ENCODE measurements at regions not wholly inside any gene's neighbourhood (a gene's known extent, or its start where the extent isn't known, plus 50 kb on each side); places are given as distances from the start of the nearest gene placed in this dataset.

DNA sequence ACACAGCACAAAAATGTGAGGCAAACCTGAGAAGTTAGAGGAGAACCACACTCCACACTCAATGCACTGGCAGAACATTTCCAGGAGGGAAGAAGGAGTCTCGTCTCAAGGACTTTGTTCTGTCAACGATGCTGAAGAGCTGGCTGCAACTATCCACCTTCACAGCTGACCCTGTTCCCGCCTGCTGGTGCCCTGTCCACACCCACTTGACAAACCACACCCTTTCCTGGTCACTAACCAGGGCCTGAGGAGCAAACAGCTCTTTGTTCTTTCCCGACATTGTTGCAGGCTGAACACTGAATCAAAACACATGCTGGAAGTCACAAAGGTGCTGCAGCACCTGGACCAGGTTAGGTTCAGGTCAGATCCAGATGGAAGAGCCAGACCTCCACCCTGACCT is 92.6 kb upstream of the ARRDC4 start:
- Histone ChIP-seq H3K4me3 (no peak overlapping the region), H3K27ac (no peak overlapping the region), H3K36me3 (no peaks in the 10 kb centered on the region), H3K27me3 (no peaks in the 10 kb centered on the region), H3K4me1 (no peaks in the 10 kb centered on the region), H3K9me3 (no peaks in the 10 kb centered on the region)
- DNase-seq = no peak
- TF ChIP-seq, protein P1, sequence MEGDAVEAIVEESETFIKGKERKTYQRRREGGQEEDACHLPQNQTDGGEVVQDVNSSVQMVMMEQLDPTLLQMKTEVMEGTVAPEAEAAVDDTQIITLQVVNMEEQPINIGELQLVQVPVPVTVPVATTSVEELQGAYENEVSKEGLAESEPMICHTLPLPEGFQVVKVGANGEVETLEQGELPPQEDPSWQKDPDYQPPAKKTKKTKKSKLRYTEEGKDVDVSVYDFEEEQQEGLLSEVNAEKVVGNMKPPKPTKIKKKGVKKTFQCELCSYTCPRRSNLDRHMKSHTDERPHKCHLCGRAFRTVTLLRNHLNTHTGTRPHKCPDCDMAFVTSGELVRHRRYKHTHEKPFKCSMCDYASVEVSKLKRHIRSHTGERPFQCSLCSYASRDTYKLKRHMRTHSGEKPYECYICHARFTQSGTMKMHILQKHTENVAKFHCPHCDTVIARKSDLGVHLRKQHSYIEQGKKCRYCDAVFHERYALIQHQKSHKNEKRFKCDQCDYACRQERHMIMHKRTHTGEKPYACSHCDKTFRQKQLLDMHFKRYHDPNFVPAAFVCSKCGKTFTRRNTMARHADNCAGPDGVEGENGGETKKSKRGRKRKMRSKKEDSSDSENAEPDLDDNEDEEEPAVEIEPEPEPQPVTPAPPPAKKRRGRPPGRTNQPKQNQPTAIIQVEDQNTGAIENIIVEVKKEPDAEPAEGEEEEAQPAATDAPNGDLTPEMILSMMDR (IDR thresholded peaks at IDR 0.05) = no peak
- intact Hi-C loops (cut with DNase I; ENCODE audit: low total_unique reads) = no loop called here

DNA sequence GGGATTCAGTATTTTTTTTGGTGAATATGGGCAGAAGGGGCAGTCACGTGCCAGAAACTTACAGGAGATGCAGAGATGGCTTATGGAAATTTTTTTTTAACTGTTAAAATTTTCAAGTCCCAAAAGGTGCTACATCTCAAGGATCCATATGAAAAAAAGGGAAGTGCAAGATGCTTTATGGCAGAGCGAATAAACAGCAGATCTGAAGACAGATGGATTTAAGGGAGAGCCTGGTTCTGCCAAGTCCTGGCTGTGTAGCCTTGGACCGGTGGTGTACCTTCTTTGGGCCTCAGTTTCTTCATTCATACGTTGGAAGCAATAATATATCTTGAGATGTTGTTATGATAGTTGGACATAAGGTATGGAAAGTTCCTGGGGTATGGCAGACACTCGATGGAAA is 91.5 kb upstream of the ARRDC4 start:
- intact Hi-C loops (cut with DNase I; ENCODE audit: low total_unique reads) = no loop called here
- H3K4me1 ChIP-seq = no peaks in the 10 kb centered on the region
- H3K9me3 ChIP-seq = no peaks in the 10 kb centered on the region
- no peak for DNase-seq
- H3K27me3 ChIP-seq = no peaks in the 10 kb centered on the region
- no peak overlapping the region for H3K4me3 ChIP-seq
- TF ChIP-seq, protein P1 (IDR thresholded peaks at IDR 0.05) = no peak
- no peaks in the 10 kb centered on the region for H3K36me3 ChIP-seq
- no peak overlapping the region for H3K27ac ChIP-seq

DNA sequence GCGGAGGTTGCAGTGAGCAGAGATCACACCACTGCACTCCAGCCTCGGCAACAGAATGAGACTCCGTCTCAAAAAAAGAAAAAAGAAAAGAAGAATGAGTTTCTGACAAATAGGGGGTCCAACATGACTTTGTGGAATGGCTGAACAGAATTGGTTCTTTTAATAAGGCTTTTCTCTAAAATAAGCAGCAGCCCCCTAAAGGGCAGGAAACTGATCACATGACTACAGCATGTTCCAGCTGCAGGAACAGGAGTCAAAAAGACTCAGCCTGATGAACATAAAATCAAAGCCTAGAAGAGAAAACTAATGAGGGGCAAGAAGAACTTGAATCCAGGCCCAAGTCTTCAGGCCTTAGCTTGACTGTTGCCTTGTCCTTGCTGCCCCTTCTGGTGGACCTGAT is 89.7 kb upstream of the ARRDC4 start:
- no peaks in the 10 kb centered on the region for H3K27me3 ChIP-seq
- no peak for DNase-seq
- no peak overlapping the region for H3K4me3 ChIP-seq
- H3K27ac ChIP-seq = no peak overlapping the region
- H3K9me3 ChIP-seq = no peaks in the 10 kb centered on the region
- TF ChIP-seq, protein P1 (IDR thresholded peaks at IDR 0.05) = no peak
- no peaks in the 10 kb centered on the region for H3K36me3 ChIP-seq
- H3K4me1 ChIP-seq = no peaks in the 10 kb centered on the region
- intact Hi-C loops (cut with DNase I; ENCODE audit: low total_unique reads) = no loop called here

DNA sequence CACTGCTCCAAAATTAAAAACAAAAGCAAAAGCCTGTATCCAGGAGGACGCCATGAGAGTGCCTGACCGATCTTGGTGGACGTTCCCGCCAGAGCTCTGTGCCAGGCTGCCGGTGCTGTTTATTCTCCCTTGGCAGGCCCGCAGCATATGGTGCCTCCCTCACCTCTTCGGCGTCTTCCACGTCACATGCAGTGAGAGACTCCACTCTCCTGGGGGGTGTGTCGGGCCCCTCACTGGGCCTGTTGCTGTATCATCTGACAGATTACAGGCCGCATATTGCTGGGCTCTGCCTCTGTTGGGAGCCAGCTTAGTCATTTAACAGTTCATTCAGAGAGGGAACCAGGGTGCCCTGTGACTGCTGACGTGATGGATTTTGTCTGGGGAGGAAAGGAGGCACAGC is 86.4 kb upstream of the ARRDC4 start:
- no peak for DNase-seq
- Histone ChIP-seq H3K36me3 (no peaks in the 10 kb centered on the region), H3K4me3 (no peak overlapping the region), H3K27ac (no peak overlapping the region), H3K4me1 (no peaks in the 10 kb centered on the region), H3K9me3 (no peaks in the 10 kb centered on the region), H3K27me3 (no peaks in the 10 kb centered on the region)
- intact Hi-C loops (cut with DNase I; ENCODE audit: low total_unique reads) = no loop called here
- TF ChIP-seq, protein P1 (IDR thresholded peaks at IDR 0.05) = no peak

DNA sequence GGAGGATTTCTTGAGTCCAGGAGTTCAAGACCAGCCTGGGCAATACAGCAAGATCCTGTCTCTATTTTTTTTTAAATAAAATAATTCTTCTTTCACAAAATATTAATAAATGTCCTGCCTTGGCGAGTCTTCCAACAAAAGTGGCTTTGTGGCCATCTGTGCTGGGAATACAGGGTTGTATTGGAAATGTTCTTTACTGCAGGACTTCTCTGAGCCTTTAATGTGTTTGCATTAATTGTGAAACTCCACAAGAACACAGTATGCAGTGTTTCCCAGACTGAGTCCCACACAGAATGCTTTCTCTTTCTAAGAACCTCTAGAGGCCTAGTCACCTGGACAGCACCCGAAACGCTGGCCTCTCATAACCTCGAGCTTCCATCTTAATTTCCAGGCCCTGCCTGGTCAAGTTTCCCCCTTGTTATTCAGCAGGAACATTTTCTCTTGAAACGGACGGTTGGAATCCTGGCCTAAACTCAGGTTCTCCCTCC is 85.4 kb upstream of the ARRDC4 start:
- Histone ChIP-seq H3K4me3 (no peak overlapping the region), H3K27me3 (no peaks in the 10 kb centered on the region), H3K27ac (no peak overlapping the region), H3K36me3 (no peaks in the 10 kb centered on the region), H3K4me1 (no peaks in the 10 kb centered on the region), H3K9me3 (no peaks in the 10 kb centered on the region)
- intact Hi-C loops (cut with DNase I; ENCODE audit: low total_unique reads) = no loop called here
- TF ChIP-seq, protein P1 (IDR thresholded peaks at IDR 0.05) = no peak
- no peak for DNase-seq

All from tibial artery (tissue), 4 donors.